ENCODE measurements at regions not wholly inside any gene's neighbourhood (a gene's known extent, or its start where the extent isn't known, plus 50 kb on each side); places are given as distances from the start of the nearest gene placed in this dataset.

DNA sequence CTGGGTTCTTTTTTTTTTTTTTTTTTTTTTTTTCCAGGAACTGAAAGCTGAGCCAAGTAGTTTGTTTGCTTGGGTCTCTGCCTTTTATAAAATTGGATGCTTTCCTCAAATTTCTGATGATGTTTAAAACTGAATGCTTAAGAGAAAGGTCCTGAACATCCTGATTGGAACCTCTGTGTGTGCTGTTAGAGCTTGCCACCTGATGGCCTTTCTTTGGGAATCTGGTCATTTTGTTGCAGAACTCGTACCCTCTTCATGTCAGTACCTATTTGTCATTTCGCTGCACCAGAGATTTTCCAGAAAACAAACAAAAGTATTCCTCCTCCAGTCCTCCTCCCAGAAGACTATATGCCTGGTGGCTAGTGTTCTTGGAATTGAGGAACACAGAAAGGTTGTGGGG is 81.2 kb upstream of the KLF12 start:
- Histone ChIP-seq H3K4me1 (ENCODE audit: control insufficient read depth in 5 of 5, insufficient read depth in 5 of 5, low read length in 5 of 5) (no peaks in the 10 kb centered on the region), H3K27me3 (ENCODE audit: control insufficient read depth in 3 of 3, insufficient read depth in 3 of 3, low read length in 2 of 3) (peaks cover 0 to 4% (median 0%) of the 10 kb centered on the region in 3 donors), H3K4me3 (no peak overlapping the region), H3K27ac (ENCODE audit: low read depth in 1 of 2, low read length in 1 of 2) (no peak overlapping the region), H3K9me3 (ENCODE audit: control insufficient read depth in 4 of 4, insufficient read depth in 3 of 4, low read length in 3 of 4) (no peaks in the 10 kb centered on the region), H3K9ac (ENCODE audit: insufficient read depth in 1 of 2, low read length in 2 of 2) (no peak overlapping the region), H3K36me3 (ENCODE audit: control insufficient read depth in 4 of 4, insufficient read depth in 4 of 4, low read length in 4 of 4) (no peaks in the 10 kb centered on the region)
- DNase-seq (peak in 1 of 3 donors; percentile 40), ATAC-seq (ENCODE audit: insufficient read depth, low FRiP score) (no peak)
- TF ChIP-seq, protein P1, sequence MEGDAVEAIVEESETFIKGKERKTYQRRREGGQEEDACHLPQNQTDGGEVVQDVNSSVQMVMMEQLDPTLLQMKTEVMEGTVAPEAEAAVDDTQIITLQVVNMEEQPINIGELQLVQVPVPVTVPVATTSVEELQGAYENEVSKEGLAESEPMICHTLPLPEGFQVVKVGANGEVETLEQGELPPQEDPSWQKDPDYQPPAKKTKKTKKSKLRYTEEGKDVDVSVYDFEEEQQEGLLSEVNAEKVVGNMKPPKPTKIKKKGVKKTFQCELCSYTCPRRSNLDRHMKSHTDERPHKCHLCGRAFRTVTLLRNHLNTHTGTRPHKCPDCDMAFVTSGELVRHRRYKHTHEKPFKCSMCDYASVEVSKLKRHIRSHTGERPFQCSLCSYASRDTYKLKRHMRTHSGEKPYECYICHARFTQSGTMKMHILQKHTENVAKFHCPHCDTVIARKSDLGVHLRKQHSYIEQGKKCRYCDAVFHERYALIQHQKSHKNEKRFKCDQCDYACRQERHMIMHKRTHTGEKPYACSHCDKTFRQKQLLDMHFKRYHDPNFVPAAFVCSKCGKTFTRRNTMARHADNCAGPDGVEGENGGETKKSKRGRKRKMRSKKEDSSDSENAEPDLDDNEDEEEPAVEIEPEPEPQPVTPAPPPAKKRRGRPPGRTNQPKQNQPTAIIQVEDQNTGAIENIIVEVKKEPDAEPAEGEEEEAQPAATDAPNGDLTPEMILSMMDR (IDR thresholded peaks at IDR 0.05; ENCODE audit: control extremely low read depth, extremely low read depth): no peak
- WGBS, 2 donors: 88 to 90% methylated on average over 2 of the region's 2 CpGs

DNA sequence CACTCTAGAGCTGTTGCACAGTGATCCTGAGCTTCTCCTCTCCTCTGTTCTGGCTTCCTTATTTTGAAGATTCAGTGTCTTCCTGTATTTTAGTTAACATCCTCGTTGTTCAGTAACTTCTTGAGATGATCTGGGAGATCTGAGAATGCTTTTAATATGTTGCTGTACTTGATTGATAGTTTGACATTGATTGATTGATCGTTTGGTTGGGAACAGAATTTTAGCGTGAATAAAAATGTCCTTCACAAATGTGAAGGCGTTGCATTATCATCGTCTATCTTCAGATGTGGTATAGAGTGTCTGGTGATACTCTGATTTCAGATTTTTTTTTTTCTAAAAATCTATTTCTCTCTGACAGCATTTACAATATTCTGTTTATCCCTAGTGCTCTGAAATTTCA is 80.1 kb upstream of the KLF12 start:
- 73 to 77% methylated on average over 5 of the region's 5 CpGs for WGBS, 2 donors
- H3K36me3 ChIP-seq (ENCODE audit: control insufficient read depth in 4 of 4, insufficient read depth in 4 of 4, low read length in 4 of 4): no peaks in the 10 kb centered on the region
- H3K4me3 ChIP-seq: no peak overlapping the region
- H3K27ac ChIP-seq (ENCODE audit: low read depth in 1 of 2, low read length in 1 of 2): no peak overlapping the region
- no peaks in the 10 kb centered on the region for H3K4me1 ChIP-seq (ENCODE audit: control insufficient read depth in 5 of 5, insufficient read depth in 5 of 5, low read length in 5 of 5)
- DNase-seq (no peak), ATAC-seq (ENCODE audit: insufficient read depth, low FRiP score) (no peak)
- TF ChIP-seq, protein P1 (IDR thresholded peaks at IDR 0.05; ENCODE audit: control extremely low read depth, extremely low read depth): no peak
- H3K9me3 ChIP-seq (ENCODE audit: control insufficient read depth in 4 of 4, insufficient read depth in 3 of 4, low read length in 3 of 4): no peaks in the 10 kb centered on the region
- no peak overlapping the region for H3K9ac ChIP-seq (ENCODE audit: insufficient read depth in 1 of 2, low read length in 2 of 2)
- H3K27me3 ChIP-seq (ENCODE audit: control insufficient read depth in 3 of 3, insufficient read depth in 3 of 3, low read length in 2 of 3): peaks cover 0 to 4% (median 0%) of the 10 kb centered on the region in 3 donors

DNA sequence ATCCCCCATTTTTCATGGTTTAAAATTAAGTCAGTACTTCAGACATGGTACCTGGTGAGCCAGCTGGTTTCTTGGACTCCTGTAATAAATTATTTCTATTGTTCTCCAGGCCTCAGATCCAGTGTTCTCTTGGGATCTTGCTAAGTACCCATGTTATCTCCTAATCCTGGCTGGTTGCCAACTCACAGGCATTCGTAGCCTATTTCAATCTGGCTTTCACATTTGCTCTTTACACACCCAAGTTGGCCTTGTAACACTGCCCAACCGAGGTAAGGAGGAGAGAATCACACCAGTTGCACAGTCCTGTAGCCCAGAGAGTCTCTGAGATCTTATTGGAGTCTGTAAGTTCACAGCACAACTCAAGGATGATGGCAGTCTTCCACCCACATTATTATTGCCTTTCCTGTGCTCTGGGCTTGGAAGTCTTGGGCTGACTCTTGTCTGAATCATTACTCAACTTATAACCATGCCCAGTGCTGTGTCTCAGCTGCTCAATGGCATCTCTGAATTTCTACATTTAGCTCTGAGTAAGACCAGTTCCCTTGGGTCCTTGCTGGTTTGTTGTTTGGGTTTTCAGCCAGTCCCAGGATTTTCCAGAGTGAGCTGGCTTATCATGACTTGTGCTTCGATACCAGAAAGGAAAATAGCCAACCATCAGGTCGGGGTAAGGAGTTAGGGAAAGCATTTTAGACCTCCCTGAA is 76.6 kb upstream of the KLF12 start:
- Histone ChIP-seq H3K36me3 (ENCODE audit: control insufficient read depth in 4 of 4, insufficient read depth in 4 of 4, low read length in 4 of 4) (no peaks in the 10 kb centered on the region), H3K27me3 (ENCODE audit: control insufficient read depth in 3 of 3, insufficient read depth in 3 of 3, low read length in 2 of 3) (peaks cover 0 to 4% (median 0%) of the 10 kb centered on the region in 3 donors), H3K4me1 (ENCODE audit: control insufficient read depth in 5 of 5, insufficient read depth in 5 of 5, low read length in 5 of 5) (no peaks in the 10 kb centered on the region), H3K9me3 (ENCODE audit: control insufficient read depth in 4 of 4, insufficient read depth in 3 of 4, low read length in 3 of 4) (no peaks in the 10 kb centered on the region), H3K9ac (ENCODE audit: insufficient read depth in 1 of 2, low read length in 2 of 2) (no peak overlapping the region), H3K27ac (ENCODE audit: low read depth in 1 of 2, low read length in 1 of 2) (no peak overlapping the region), H3K4me3 (peak overlapping the region; percentile 6)
- TF ChIP-seq, protein P1 (IDR thresholded peaks at IDR 0.05; ENCODE audit: control extremely low read depth, extremely low read depth): no peak
- 59 to 69% methylated on average over 4 of the region's 4 CpGs for WGBS, 2 donors
- ATAC-seq (ENCODE audit: insufficient read depth, low FRiP score) (no peak), DNase-seq (no peak)

DNA sequence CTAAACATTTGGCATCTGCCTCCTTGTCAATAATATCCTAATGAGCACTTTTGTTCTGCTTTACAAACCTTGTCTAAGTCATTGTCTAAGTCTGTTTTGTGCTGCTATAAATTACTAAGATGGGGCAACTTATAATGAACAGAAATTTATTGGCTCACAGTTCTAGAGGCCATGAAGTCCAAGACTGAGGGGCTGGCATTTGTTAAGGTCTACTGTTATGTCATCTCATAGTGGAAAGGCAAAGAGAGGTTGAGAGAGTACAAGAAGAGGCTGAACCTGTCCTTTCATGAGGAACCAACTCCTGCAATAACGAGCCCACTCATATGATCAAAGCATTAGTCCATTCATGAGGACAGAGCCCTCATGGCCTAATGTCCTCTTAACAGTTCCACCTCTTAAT is 72.7 kb upstream of the KLF12 start:
- TF ChIP-seq, protein P1 (IDR thresholded peaks at IDR 0.05; ENCODE audit: control extremely low read depth, extremely low read depth): no peak
- no peaks in the 10 kb centered on the region for H3K27me3 ChIP-seq (ENCODE audit: control insufficient read depth in 3 of 3, insufficient read depth in 3 of 3, low read length in 2 of 3)
- no peak overlapping the region for H3K4me3 ChIP-seq
- no peaks in the 10 kb centered on the region for H3K9me3 ChIP-seq (ENCODE audit: control insufficient read depth in 4 of 4, insufficient read depth in 3 of 4, low read length in 3 of 4)
- no peaks in the 10 kb centered on the region for H3K36me3 ChIP-seq (ENCODE audit: control insufficient read depth in 4 of 4, insufficient read depth in 4 of 4, low read length in 4 of 4)
- ATAC-seq (ENCODE audit: insufficient read depth, low FRiP score): no peak
- H3K9ac ChIP-seq (ENCODE audit: insufficient read depth in 1 of 2, low read length in 2 of 2): no peak overlapping the region
- no peak overlapping the region for H3K27ac ChIP-seq (ENCODE audit: low read depth in 1 of 2, low read length in 1 of 2)
- 83 to 87% methylated on average over 1 of the region's 1 CpG for WGBS, 2 donors
- H3K4me1 ChIP-seq (ENCODE audit: control insufficient read depth in 5 of 5, insufficient read depth in 5 of 5, low read length in 5 of 5): peaks cover 0 to 5% (median 0%) of the 10 kb centered on the region in 5 donors
- no peak for DNase-seq
